ENCODE measurements at regions not wholly inside any gene's neighbourhood (a gene's known extent, or its start where the extent isn't known, plus 50 kb on each side); places are given as distances from the start of the nearest gene placed in this dataset.

DNA sequence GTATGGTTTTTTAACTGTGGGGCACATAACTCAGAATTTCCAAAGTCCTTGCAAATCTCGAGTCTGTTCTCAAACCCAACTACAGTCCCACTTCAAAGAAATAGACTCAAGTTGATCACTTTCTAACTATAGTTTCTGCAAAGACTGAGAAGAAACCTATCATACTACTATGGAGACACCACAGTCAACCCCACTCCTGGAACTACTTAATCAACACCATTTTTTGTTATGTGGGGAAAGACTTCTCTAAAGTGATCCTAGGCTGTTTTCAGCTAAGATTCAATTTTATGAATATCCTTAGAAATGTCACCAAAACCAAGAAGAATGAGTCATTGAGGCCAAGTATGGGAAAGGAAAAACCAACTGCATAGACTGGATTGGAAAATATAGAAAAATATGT, 198.8 kb downstream of the WDR11 start:
- H3K4me2 ChIP-seq (ENCODE audit: low read depth, low read length, poor library complexity, severe bottlenecking): no peak overlapping the region
- H3K27ac ChIP-seq (ENCODE audit: low read depth, low read length): no peak overlapping the region
- H4K20me1 ChIP-seq (ENCODE audit: low read depth, low read length): no peaks in the 10 kb centered on the region
- H3K79me2 ChIP-seq (ENCODE audit: insufficient read depth, low read length): no peaks in the 10 kb centered on the region
- H3K9ac ChIP-seq (ENCODE audit: low read length): no peak overlapping the region
- no peaks in the 10 kb centered on the region for H3K36me3 ChIP-seq (ENCODE audit: low read length)
- TF ChIP-seq EZH2phosphoT487 (conservative IDR thresholded peaks at IDR 0.05; ENCODE audit: low read length): no peak
- H2AFZ ChIP-seq (ENCODE audit: low read depth, low read length, severe bottlenecking): no peak overlapping the region
- no peaks in the 10 kb centered on the region for H3K9me2 ChIP-seq (replicated peaks; ENCODE audit: insufficient read depth, low read length)
- no peaks in the 10 kb centered on the region for H3F3A ChIP-seq (ENCODE audit: insufficient read depth)
- H3K4me3 ChIP-seq (ENCODE audit: insufficient read depth, low read length, poor library complexity, severe bottlenecking): no peak overlapping the region
- no peaks in the 10 kb centered on the region for H3K9me3 ChIP-seq (ENCODE audit: insufficient read depth, low read length)
- no peaks in the 10 kb centered on the region for H3K27me3 ChIP-seq (ENCODE audit: low read length)

DNA sequence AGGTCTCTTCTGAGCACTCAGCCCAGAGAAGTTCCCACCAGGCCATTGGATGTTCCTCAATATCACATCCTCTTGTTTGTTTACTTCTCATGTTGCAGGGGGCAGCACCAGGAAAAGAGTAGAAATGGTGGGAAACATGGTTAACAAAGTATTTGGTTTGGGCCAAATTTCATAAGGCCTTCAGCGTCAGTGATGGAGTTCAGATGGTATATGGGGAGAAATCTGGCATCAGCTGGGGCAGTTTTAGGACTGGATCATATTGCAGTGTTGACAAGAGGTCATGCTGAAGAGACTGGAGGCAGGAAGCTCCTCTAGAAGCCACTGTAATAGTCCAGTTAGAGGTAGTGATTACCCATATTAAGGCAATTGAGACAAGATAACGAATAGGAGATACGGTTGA, 200.0 kb downstream of the WDR11 start:
- H3K27me3 ChIP-seq (ENCODE audit: low read length): no peaks in the 10 kb centered on the region
- H3K79me2 ChIP-seq (ENCODE audit: insufficient read depth, low read length): no peaks in the 10 kb centered on the region
- H3K9ac ChIP-seq (ENCODE audit: low read length): no peak overlapping the region
- H3K4me2 ChIP-seq (ENCODE audit: low read depth, low read length, poor library complexity, severe bottlenecking): no peak overlapping the region
- H3K4me3 ChIP-seq (ENCODE audit: insufficient read depth, low read length, poor library complexity, severe bottlenecking): no peak overlapping the region
- H3K9me2 ChIP-seq (replicated peaks; ENCODE audit: insufficient read depth, low read length): no peaks in the 10 kb centered on the region
- H3K9me3 ChIP-seq (ENCODE audit: insufficient read depth, low read length): no peaks in the 10 kb centered on the region
- H3K36me3 ChIP-seq (ENCODE audit: low read length): no peaks in the 10 kb centered on the region
- H2AFZ ChIP-seq (ENCODE audit: low read depth, low read length, severe bottlenecking): no peak overlapping the region
- no peak for TF ChIP-seq EZH2phosphoT487 (conservative IDR thresholded peaks at IDR 0.05; ENCODE audit: low read length)
- TF ChIP-seq, protein P1, sequence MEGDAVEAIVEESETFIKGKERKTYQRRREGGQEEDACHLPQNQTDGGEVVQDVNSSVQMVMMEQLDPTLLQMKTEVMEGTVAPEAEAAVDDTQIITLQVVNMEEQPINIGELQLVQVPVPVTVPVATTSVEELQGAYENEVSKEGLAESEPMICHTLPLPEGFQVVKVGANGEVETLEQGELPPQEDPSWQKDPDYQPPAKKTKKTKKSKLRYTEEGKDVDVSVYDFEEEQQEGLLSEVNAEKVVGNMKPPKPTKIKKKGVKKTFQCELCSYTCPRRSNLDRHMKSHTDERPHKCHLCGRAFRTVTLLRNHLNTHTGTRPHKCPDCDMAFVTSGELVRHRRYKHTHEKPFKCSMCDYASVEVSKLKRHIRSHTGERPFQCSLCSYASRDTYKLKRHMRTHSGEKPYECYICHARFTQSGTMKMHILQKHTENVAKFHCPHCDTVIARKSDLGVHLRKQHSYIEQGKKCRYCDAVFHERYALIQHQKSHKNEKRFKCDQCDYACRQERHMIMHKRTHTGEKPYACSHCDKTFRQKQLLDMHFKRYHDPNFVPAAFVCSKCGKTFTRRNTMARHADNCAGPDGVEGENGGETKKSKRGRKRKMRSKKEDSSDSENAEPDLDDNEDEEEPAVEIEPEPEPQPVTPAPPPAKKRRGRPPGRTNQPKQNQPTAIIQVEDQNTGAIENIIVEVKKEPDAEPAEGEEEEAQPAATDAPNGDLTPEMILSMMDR (IDR thresholded peaks at IDR 0.05; ENCODE audit: insufficient read depth, low read length, poor library complexity, severe bottlenecking): no peak
- H4K20me1 ChIP-seq (ENCODE audit: low read depth, low read length): no peaks in the 10 kb centered on the region
- no peaks in the 10 kb centered on the region for H3F3A ChIP-seq (ENCODE audit: insufficient read depth)
- no peak overlapping the region for H3K27ac ChIP-seq (ENCODE audit: low read depth, low read length)

DNA sequence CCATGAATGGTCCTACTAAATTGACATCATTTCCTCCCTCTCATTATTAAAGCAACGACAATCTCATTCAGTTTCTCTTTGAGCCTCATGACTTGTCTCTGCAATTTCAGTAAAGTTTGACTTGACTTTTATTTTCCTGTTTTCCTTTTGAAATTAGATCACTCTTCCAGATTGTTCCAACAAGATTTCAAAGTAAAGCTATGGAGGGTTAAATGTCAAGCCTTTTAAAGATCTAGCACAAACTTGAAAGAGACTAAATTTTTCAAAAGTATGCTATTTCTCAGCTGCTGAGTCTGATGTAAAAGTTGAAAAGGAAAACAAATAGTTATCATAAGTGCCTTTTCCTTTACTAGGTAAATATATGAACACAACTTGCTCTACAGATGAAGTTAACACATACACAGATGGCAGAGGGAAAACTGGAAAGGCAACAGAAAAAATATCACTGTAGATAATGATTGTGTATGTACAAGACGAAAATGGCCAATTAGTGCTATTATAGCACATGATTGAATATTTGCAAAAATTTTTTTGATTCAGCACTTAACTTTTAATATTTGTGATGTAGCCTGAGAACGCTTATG, 200.6 kb downstream of the WDR11 start:
- TF ChIP-seq, protein P1 (IDR thresholded peaks at IDR 0.05; ENCODE audit: insufficient read depth, low read length, poor library complexity, severe bottlenecking): no peak
- TF ChIP-seq EZH2phosphoT487 (conservative IDR thresholded peaks at IDR 0.05; ENCODE audit: low read length): no peak
- no peak overlapping the region for H3K27ac ChIP-seq (ENCODE audit: low read depth, low read length)
- H2AFZ ChIP-seq (ENCODE audit: low read depth, low read length, severe bottlenecking): no peak overlapping the region
- no peaks in the 10 kb centered on the region for H3K9me3 ChIP-seq (ENCODE audit: insufficient read depth, low read length)
- no peaks in the 10 kb centered on the region for H3F3A ChIP-seq (ENCODE audit: insufficient read depth)
- H3K9ac ChIP-seq (ENCODE audit: low read length): no peak overlapping the region
- no peak overlapping the region for H3K4me2 ChIP-seq (ENCODE audit: low read depth, low read length, poor library complexity, severe bottlenecking)
- H3K79me2 ChIP-seq (ENCODE audit: insufficient read depth, low read length): no peaks in the 10 kb centered on the region
- no peaks in the 10 kb centered on the region for H3K36me3 ChIP-seq (ENCODE audit: low read length)
- no peak overlapping the region for H3K4me3 ChIP-seq (ENCODE audit: insufficient read depth, low read length, poor library complexity, severe bottlenecking)
- no peaks in the 10 kb centered on the region for H3K27me3 ChIP-seq (ENCODE audit: low read length)
- no peaks in the 10 kb centered on the region for H4K20me1 ChIP-seq (ENCODE audit: low read depth, low read length)
- no peaks in the 10 kb centered on the region for H3K9me2 ChIP-seq (replicated peaks; ENCODE audit: insufficient read depth, low read length)

DNA sequence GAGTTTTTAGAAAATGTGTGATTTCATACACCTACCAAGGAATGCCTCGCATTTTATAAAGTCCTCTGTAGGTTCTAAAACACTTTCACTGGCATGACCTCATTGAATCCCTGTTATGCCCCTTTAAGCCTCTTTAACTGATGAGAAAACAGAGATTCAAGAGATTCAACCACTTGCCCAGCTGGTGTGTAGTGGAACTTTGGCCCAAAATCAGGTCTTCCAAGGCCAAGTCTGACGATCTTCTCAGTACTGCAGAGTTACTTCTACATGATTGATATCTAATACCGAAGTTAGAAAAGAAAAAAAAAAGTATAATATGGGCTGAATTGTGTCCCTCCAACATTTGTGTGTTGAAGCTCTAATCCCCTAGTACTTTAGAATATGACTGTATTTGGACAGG, 202.0 kb downstream of the WDR11 start:
- H3K9ac ChIP-seq (ENCODE audit: low read length): no peak overlapping the region
- no peaks in the 10 kb centered on the region for H3K9me3 ChIP-seq (ENCODE audit: insufficient read depth, low read length)
- H4K20me1 ChIP-seq (ENCODE audit: low read depth, low read length): no peaks in the 10 kb centered on the region
- no peaks in the 10 kb centered on the region for H3K36me3 ChIP-seq (ENCODE audit: low read length)
- H2AFZ ChIP-seq (ENCODE audit: low read depth, low read length, severe bottlenecking): no peak overlapping the region
- H3K9me2 ChIP-seq (replicated peaks; ENCODE audit: insufficient read depth, low read length): no peaks in the 10 kb centered on the region
- H3K27me3 ChIP-seq (ENCODE audit: low read length): no peaks in the 10 kb centered on the region
- H3K27ac ChIP-seq (ENCODE audit: low read depth, low read length): no peak overlapping the region
- TF ChIP-seq, protein P1 (IDR thresholded peaks at IDR 0.05; ENCODE audit: insufficient read depth, low read length, poor library complexity, severe bottlenecking): no peak
- TF ChIP-seq EZH2phosphoT487 (conservative IDR thresholded peaks at IDR 0.05; ENCODE audit: low read length): no peak
- no peak overlapping the region for H3K4me3 ChIP-seq (ENCODE audit: insufficient read depth, low read length, poor library complexity, severe bottlenecking)
- H3K4me2 ChIP-seq (ENCODE audit: low read depth, low read length, poor library complexity, severe bottlenecking): no peak overlapping the region
- no peaks in the 10 kb centered on the region for H3F3A ChIP-seq (ENCODE audit: insufficient read depth)
- H3K79me2 ChIP-seq (ENCODE audit: insufficient read depth, low read length): no peaks in the 10 kb centered on the region
